OCI-LY7 (cell line): ENCODE measurements at regions not wholly inside any gene's neighbourhood (a gene's known extent, or its start where the extent isn't known, plus 50 kb on each side); places are given as distances from the start of the nearest gene placed in this dataset.

Experiments used
- BruUV-seq: library from RNA; stranded (reverse); fragments of 400-500 nt; replicated peaks from 2 replicates; lab custom pipeline; 2021; lab: Mats Ljungman, UMichigan
- CTCF ChIA-PET: fragments of 300-600 bp; sonication (Branson Sonifier 250); formaldehyde crosslinking; loops from one replicate; lab custom pipeline; 2022; ENCODE audit warnings: antibody characterized with exemption; ENCODE audit not compliant: unreplicated experiment; lab: Charles Lee
- POLR2A ChIA-PET: fragments of 300-600 bp; sonication (Branson Sonifier 250); formaldehyde crosslinking; loops from one replicate; lab custom pipeline; 2022; ENCODE audit warnings: antibody characterized with exemption; lab: Charles Lee
- DNase-seq: peaks from one replicate; pipeline ENCODE4 v3.0.0-alpha.2; 2015; ENCODE audit warnings: low spot score
- H2AFZ ChIP-seq: fragments of 200-600 bp; sonication (generic), shearing (Covaris generic); 2 replicates; pipeline ENCODE4 v1.6.1; 2014; ENCODE audit warnings: mild to moderate bottlenecking, antibody characterized with exemption, low read length, moderate library complexity
- H3K27ac ChIP-seq: fragments of 200-600 bp; sonication (generic); 2 replicates; pipeline ENCODE4 v1.5.1; 2014; ENCODE audit warnings: mixed run types, low read depth, mild to moderate bottlenecking, moderate library complexity, low read length, inconsistent platforms; ENCODE audit not compliant: poor library complexity, severe bottlenecking
- H3K36me3 ChIP-seq: fragments of 200-600 bp; sonication (generic); 2 replicates; pipeline ENCODE4 v1.6.1; 2014; ENCODE audit warnings: mild to moderate bottlenecking, antibody characterized with exemption, low read length, moderate library complexity, mixed read lengths; ENCODE audit not compliant: insufficient read depth
- H3K4me1 ChIP-seq: fragments of 200-600 bp; sonication (generic); 2 replicates; pipeline ENCODE4 v1.5.1; 2014; ENCODE audit warnings: mild to moderate bottlenecking, low read length; ENCODE audit not compliant: insufficient read depth, poor library complexity, severe bottlenecking
- H3K4me2 ChIP-seq: fragments of 200-600 bp; sonication (generic); 2 replicates; pipeline ENCODE4 v1.6.1; 2014; ENCODE audit warnings: mild to moderate bottlenecking, low read length
- H3K4me3 ChIP-seq: fragments of 200-600 bp; sonication (generic); 2 replicates; pipeline ENCODE4 v1.5.1; 2014; ENCODE audit warnings: mild to moderate bottlenecking, low read depth, low read length; ENCODE audit not compliant: poor library complexity, severe bottlenecking
- H3K79me2 ChIP-seq: fragments of 200-600 bp; sonication (generic); 2 replicates; pipeline ENCODE4 v1.6.1; 2016; ENCODE audit warnings: low read depth, mild to moderate bottlenecking, low read length, moderate library complexity, mixed read lengths; ENCODE audit not compliant: insufficient read depth
- H3K9me2 ChIP-seq: fragments of 200-600 bp; sonication (generic); 2 replicates; pipeline ENCODE4 v1.6.1; 2016; ENCODE audit warnings: mild to moderate bottlenecking, low read length, mixed read lengths; ENCODE audit not compliant: insufficient read depth
- H3K9me3 ChIP-seq: fragments of 200-600 bp; sonication (generic); 2 replicates; pipeline ENCODE4 v1.6.1; 2014; ENCODE audit warnings: mild to moderate bottlenecking, mixed run types, low read length, mixed read lengths
- H4K20me1 ChIP-seq: fragments of 200-600 bp; sonication (generic); 2 replicates; pipeline ENCODE4 v1.6.1; 2014; ENCODE audit warnings: mild to moderate bottlenecking, antibody characterized with exemption, low read length, moderate library complexity, mixed read lengths; ENCODE audit not compliant: insufficient read depth
- CTCF ChIP-seq: fragments of 200-600 bp; sonication (generic); conservative IDR thresholded peaks from 2 replicates; pipeline ENCODE4 v1.5.1; 2014; ENCODE audit warnings: mild to moderate bottlenecking, antibody characterized with exemption, low read length, moderate library complexity, mixed read lengths
- EZH2phosphoT487 ChIP-seq: fragments of 200-600 bp; sonication (generic); IDR thresholded peaks from 2 replicates; pipeline ENCODE4 v1.6.1; 2018; ENCODE audit warnings: low read depth, borderline replicate concordance, mild to moderate bottlenecking, mixed run types, antibody characterized with exemption, low read length, moderate library complexity, mixed read lengths
- intact Hi-C: fragments of 100-400 bp; cut with micrococcal nuclease; formaldehyde crosslinking; loops from one replicate; pipeline ENCODE4 v1.10.0; 2022; ENCODE audit not compliant: unreplicated experiment

- no peak for DNase-seq
- POLR2A ChIA-PET: interaction anchor here (0.6 to 1.0 kb wide), 3 partner anchors 24 to 853 kb away, joined by 3 read pairs; no protein-coding TSS in a partner anchor
- no TSS peak for BruUV-seq
- no peak overlapping the region for H3K27ac ChIP-seq
- H3K9me3 ChIP-seq: no peaks in the 10 kb centered on the region
- no peaks in the 10 kb centered on the region for H3K4me1 ChIP-seq
- no peaks in the 10 kb centered on the region for H3K9me2 ChIP-seq
- H3K4me3 ChIP-seq: no peak overlapping the region
- TF ChIP-seq CTCF: no peak
- no peak for TF ChIP-seq EZH2phosphoT487
- H4K20me1 ChIP-seq: no peaks in the 10 kb centered on the region
- CTCF ChIA-PET: no interaction called here
- H3K4me2 ChIP-seq: no peak overlapping the region
- peak overlapping the region; percentile 56; the same call in 1 of the 2 replicates for H2AFZ ChIP-seq
- intact Hi-C loops: no loop called here
- no peaks in the 10 kb centered on the region for H3K79me2 ChIP-seq
- no peaks in the 10 kb centered on the region for H3K36me3 ChIP-seq
Measured at GRCh38 chr2:5982193-5982902, 290.2 kb downstream of the SOX11 start.

GRCh38 chr2:5982903-5983265, 290.7 kb downstream of the SOX11 start:
- Histone ChIP-seq H3K4me2 (no peak overlapping the region), H2AFZ (no peak overlapping the region), H3K36me3 (no peaks in the 10 kb centered on the region), H3K27ac (no peak overlapping the region), H4K20me1 (no peaks in the 10 kb centered on the region), H3K4me1 (no peaks in the 10 kb centered on the region), H3K79me2 (no peaks in the 10 kb centered on the region), H3K9me3 (no peaks in the 10 kb centered on the region), H3K4me3 (no peak overlapping the region), H3K9me2 (no peaks in the 10 kb centered on the region)
- BruUV-seq: no TSS peak
- TF ChIP-seq CTCF: no peak
- TF ChIP-seq EZH2phosphoT487: no peak
- ChIA-PET CTCF (no interaction called here), POLR2A (no interaction called here)
- intact Hi-C loops: no loop called here
- DNase-seq: no peak
